Activated T-helper 2 cell treated with anti-CD3 and anti-CD28 coated beads, Interferon-gamma antibody, Interleukin-2, Interleukin-4, amounts not matched to agents 10 μg/mL and 5 μg/mL and 100 μg/mL, durations not matched to agents 14 hours and 24 hours and 36 hours (primary cell): ENCODE measurements at regions not wholly inside any gene's neighbourhood (a gene's known extent, or its start where the extent isn't known, plus 50 kb on each side); places are given as distances from the start of the nearest gene placed in this dataset.

Experiments used
- DNase-seq: peaks from one replicate; pipeline ENCODE4 v3.0.0; 2021; ENCODE audit warnings: low spot score
- H3K27ac Mint-ChIP-seq: one replicate; pipeline ENCODE4 v1.8.0; 2021; ENCODE audit warnings: mixed read lengths
- H3K27me3 Mint-ChIP-seq: one replicate; pipeline ENCODE4 v1.8.0; 2021; ENCODE audit warnings: low read depth, mixed read lengths
- H3K36me3 Mint-ChIP-seq: one replicate; pipeline ENCODE4 v1.8.0; 2021; ENCODE audit warnings: low read depth, mixed read lengths
- H3K4me1 Mint-ChIP-seq: one replicate; pipeline ENCODE4 v1.8.0; 2021; ENCODE audit warnings: low read depth, mixed read lengths
- H3K4me3 Mint-ChIP-seq: one replicate; pipeline ENCODE4 v1.8.0; 2021; ENCODE audit warnings: low read depth, mild to moderate bottlenecking, moderate library complexity, mixed read lengths
- H3K9me3 Mint-ChIP-seq: one replicate; pipeline ENCODE4 v1.8.0; 2021; ENCODE audit warnings: mixed read lengths
- intact Hi-C: fragments of 100-400 bp; cut with micrococcal nuclease; formaldehyde crosslinking; loops from one replicate; pipeline ENCODE4 v1.15.1; 2023

GRCh38 chr2:72038524-72038923 is 109.1 kb downstream of the CYP26B1 start:
- intact Hi-C loops, result no loop called here
- Mint-ChIP-seq H3K4me3 (no peak overlapping the region), H3K27me3 (no peaks in the 10 kb centered on the region), H3K4me1 (no peaks in the 10 kb centered on the region), H3K27ac (no peak overlapping the region), H3K9me3 (no peaks in the 10 kb centered on the region), H3K36me3 (no peaks in the 10 kb centered on the region)
- no peak for DNase-seq

- Mint-ChIP-seq H3K36me3 (no peaks in the 10 kb centered on the region), H3K9me3 (no peaks in the 10 kb centered on the region), H3K27ac (no peak overlapping the region), H3K27me3 (no peaks in the 10 kb centered on the region), H3K4me3 (no peak overlapping the region), H3K4me1 (no peaks in the 10 kb centered on the region)
- no peak for DNase-seq
- intact Hi-C loops, result no loop called here
These were observed 110.4 kb downstream of the CYP26B1 start for GRCh38 chr2:72037261-72037666.

- DNase-seq, result no peak
- H3K4me3 Mint-ChIP-seq, result no peak overlapping the region
- no peaks in the 10 kb centered on the region for H3K27me3 Mint-ChIP-seq
- H3K27ac Mint-ChIP-seq, result no peak overlapping the region
- no peaks in the 10 kb centered on the region for H3K4me1 Mint-ChIP-seq
- no peaks in the 10 kb centered on the region for H3K36me3 Mint-ChIP-seq
- H3K9me3 Mint-ChIP-seq, result no peaks in the 10 kb centered on the region
- intact Hi-C loops, result no loop called here
These were observed 111.1 kb downstream of the CYP26B1 start for GRCh38 chr2:72036595-72036994.

GRCh38 chr2:72036173-72036545 is 111.5 kb downstream of the CYP26B1 start:
- no peaks in the 10 kb centered on the region for H3K4me1 Mint-ChIP-seq
- intact Hi-C loops, result no loop called here
- no peak for DNase-seq
- H3K27me3 Mint-ChIP-seq, result no peaks in the 10 kb centered on the region
- H3K27ac Mint-ChIP-seq, result no peak overlapping the region
- no peaks in the 10 kb centered on the region for H3K36me3 Mint-ChIP-seq
- no peak overlapping the region for H3K4me3 Mint-ChIP-seq
- H3K9me3 Mint-ChIP-seq, result no peaks in the 10 kb centered on the region

- no peaks in the 10 kb centered on the region for H3K4me1 Mint-ChIP-seq
- H3K4me3 Mint-ChIP-seq, result no peak overlapping the region
- H3K36me3 Mint-ChIP-seq, result no peaks in the 10 kb centered on the region
- H3K27me3 Mint-ChIP-seq, result no peaks in the 10 kb centered on the region
- H3K27ac Mint-ChIP-seq, result no peak overlapping the region
- no peaks in the 10 kb centered on the region for H3K9me3 Mint-ChIP-seq
- intact Hi-C loops, result no loop called here
- DNase-seq, result no peak
These were observed 112.0 kb downstream of the CYP26B1 start for GRCh38 chr2:72035518-72036172.

GRCh38 chr2:72034353-72035095 is 113.1 kb downstream of the CYP26B1 start:
- Mint-ChIP-seq H3K4me3 (no peak overlapping the region), H3K9me3 (no peaks in the 10 kb centered on the region), H3K4me1 (no peaks in the 10 kb centered on the region), H3K36me3 (no peaks in the 10 kb centered on the region), H3K27ac (no peak overlapping the region), H3K27me3 (no peaks in the 10 kb centered on the region)
- intact Hi-C loops, result no loop called here
- DNase-seq, result no peak

GRCh38 chr2:72033636-72034035 is 114.0 kb downstream of the CYP26B1 start:
- no peak for DNase-seq
- Mint-ChIP-seq H3K4me1 (no peaks in the 10 kb centered on the region), H3K27ac (no peak overlapping the region), H3K9me3 (no peaks in the 10 kb centered on the region), H3K36me3 (no peaks in the 10 kb centered on the region), H3K4me3 (no peak overlapping the region), H3K27me3 (no peaks in the 10 kb centered on the region)
- intact Hi-C loops, result no loop called here

- Mint-ChIP-seq H3K36me3 (no peaks in the 10 kb centered on the region), H3K4me1 (no peaks in the 10 kb centered on the region), H3K27ac (no peak overlapping the region), H3K9me3 (no peaks in the 10 kb centered on the region), H3K4me3 (no peak overlapping the region), H3K27me3 (no peaks in the 10 kb centered on the region)
- intact Hi-C loops, result no loop called here
- DNase-seq, result no peak
These were observed 115.1 kb downstream of the CYP26B1 start for GRCh38 chr2:72032481-72033041.

GRCh38 chr2:72031346-72032110 is 116.1 kb downstream of the CYP26B1 start:
- intact Hi-C loops, result no loop called here
- H3K36me3 Mint-ChIP-seq, result no peaks in the 10 kb centered on the region
- H3K4me1 Mint-ChIP-seq, result no peaks in the 10 kb centered on the region
- no peak for DNase-seq
- no peaks in the 10 kb centered on the region for H3K9me3 Mint-ChIP-seq
- H3K4me3 Mint-ChIP-seq, result no peak overlapping the region
- H3K27me3 Mint-ChIP-seq, result no peaks in the 10 kb centered on the region
- H3K27ac Mint-ChIP-seq, result no peak overlapping the region

- H3K27me3 Mint-ChIP-seq, result no peaks in the 10 kb centered on the region
- no peak overlapping the region for H3K4me3 Mint-ChIP-seq
- H3K36me3 Mint-ChIP-seq, result no peaks in the 10 kb centered on the region
- intact Hi-C loops, result no loop called here
- no peak for DNase-seq
- H3K27ac Mint-ChIP-seq, result no peak overlapping the region
- no peaks in the 10 kb centered on the region for H3K4me1 Mint-ChIP-seq
- no peaks in the 10 kb centered on the region for H3K9me3 Mint-ChIP-seq
These were observed 118.7 kb downstream of the CYP26B1 start for GRCh38 chr2:72028996-72029395.

GRCh38 chr2:72028351-72028995 is 119.2 kb downstream of the CYP26B1 start:
- H3K4me3 Mint-ChIP-seq, result no peak overlapping the region
- H3K36me3 Mint-ChIP-seq, result no peaks in the 10 kb centered on the region
- no peak overlapping the region for H3K27ac Mint-ChIP-seq
- no peaks in the 10 kb centered on the region for H3K9me3 Mint-ChIP-seq
- no peak for DNase-seq
- intact Hi-C loops, result no loop called here
- no peaks in the 10 kb centered on the region for H3K27me3 Mint-ChIP-seq
- H3K4me1 Mint-ChIP-seq, result no peaks in the 10 kb centered on the region

GRCh38 chr2:72027426-72028161 is 120.1 kb downstream of the CYP26B1 start:
- intact Hi-C loops, result no loop called here
- H3K4me1 Mint-ChIP-seq, result no peaks in the 10 kb centered on the region
- H3K27me3 Mint-ChIP-seq, result no peaks in the 10 kb centered on the region
- H3K36me3 Mint-ChIP-seq, result no peaks in the 10 kb centered on the region
- H3K4me3 Mint-ChIP-seq, result no peak overlapping the region
- DNase-seq, result no peak
- H3K9me3 Mint-ChIP-seq, result no peaks in the 10 kb centered on the region
- no peak overlapping the region for H3K27ac Mint-ChIP-seq
